GM12878 (cell line): ENCODE measurements at regions not wholly inside any gene's neighbourhood (a gene's known extent, or its start where the extent isn't known, plus 50 kb on each side); places are given as distances from the start of the nearest gene placed in this dataset.

Experiments
- ATAC-seq: fragments of 200-7000 bp; cut with Tn5 transposase; 3 replicates; pipeline ENCODE4 v1.9.1; 2020; ENCODE audit warnings: mild to moderate bottlenecking, moderate library complexity
- BruUV-seq: library from RNA; stranded (reverse); fragments of 400-500 nt; replicated peaks from 2 replicates; lab custom pipeline; 2021; lab: Mats Ljungman, UMichigan
- CTCF ChIA-PET: fragments of 300-600 bp; sonication (Branson Sonifier 250); formaldehyde crosslinking; extraction: SDS; loops from one replicate; lab custom pipeline; 2021; ENCODE audit warnings: inconsistent platforms; lab: Yijun Ruan, JAX
- POLR2A ChIA-PET: fragments of 350-600 bp; formaldehyde crosslinking; extraction: SDS; loops from one replicate; lab custom pipeline; 2021; ENCODE audit warnings: inconsistent platforms; lab: Charles Lee
- RAD21 ChIA-PET: fragments of 300-600 bp; sonication (Branson Sonifier 250); formaldehyde crosslinking; loops from one replicate; lab custom pipeline; 2023; ENCODE audit warnings: antibody characterized with exemption; ENCODE audit not compliant: unreplicated experiment; lab: Charles Lee
- SMC1A ChIA-PET: fragments of 300-600 bp; sonication (Branson Sonifier 250); formaldehyde crosslinking; loops from one replicate; lab custom pipeline; 2023; ENCODE audit not compliant: unreplicated experiment, uncharacterized antibody; lab: Charles Lee
- DNase-seq: peaks from one replicate; pipeline ENCODE4 v3.0.0-alpha.2; 2011; ENCODE audit warnings: low read depth, low spot score
- FAIRE-seq: peaks from 3 replicates; lab custom pipeline; 2011; peaks lifted over from hg19 to GRCh38; lab: Jason Lieb, UNC
- H2AFZ ChIP-seq: 2 replicates; pipeline ENCODE4 v1.6.0; 2011; ENCODE audit warnings: low read depth, low read length, control low read depth; ENCODE audit not compliant: control insufficient read depth
- H3K27ac ChIP-seq: 2 replicates; pipeline ENCODE4 v1.5.1; 2011; ENCODE audit warnings: control low read depth; ENCODE audit not compliant: control insufficient read depth, insufficient read depth
- H3K27me3 ChIP-seq, 2 experiments: replicated peaks in 1 of 2; 2 replicates each; pipeline versions ENCODE4 v1.6.0 to v1.6.1; 2011; ENCODE audit warnings: low read length in 1 of 2; ENCODE audit not compliant: control insufficient read depth in 2 of 2, insufficient read depth in 2 of 2
- H3K36me3 ChIP-seq, 2 experiments: 2 replicates each; pipeline ENCODE4 v1.5.1; 2011; ENCODE audit warnings: low read length in 1 of 2; ENCODE audit not compliant: control insufficient read depth in 2 of 2, insufficient read depth in 2 of 2
- H3K4me1 ChIP-seq: 2 replicates; pipeline ENCODE4 v1.6.1; 2011; ENCODE audit warnings: mild to moderate bottlenecking, low read length, moderate library complexity, mixed read lengths; ENCODE audit not compliant: control insufficient read depth, insufficient read depth
- H3K4me2 ChIP-seq: 2 replicates; pipeline ENCODE4 v1.6.0; 2011; ENCODE audit warnings: control low read depth; ENCODE audit not compliant: control insufficient read depth, insufficient read depth
- H3K4me3 ChIP-seq: fragments of 200-600 bp; sonication (generic); 2 replicates; pipeline ENCODE4 v1.5.1; 2016
- H3K79me2 ChIP-seq: 2 replicates; pipeline ENCODE4 v1.6.0; 2011; ENCODE audit warnings: low read length; ENCODE audit not compliant: control insufficient read depth, insufficient read depth
- H3K9ac ChIP-seq: 2 replicates; pipeline ENCODE4 v1.8.0; 2011; ENCODE audit warnings: low read length, control low read depth, mixed read lengths; ENCODE audit not compliant: control insufficient read depth, insufficient read depth
- H3K9me3 ChIP-seq: replicated peaks from 3 replicates; pipeline ENCODE4 v1.5.1; 2011; ENCODE audit warnings: mild to moderate bottlenecking, low read length; ENCODE audit not compliant: control insufficient read depth, insufficient read depth
- H4K20me1 ChIP-seq: 2 replicates; pipeline ENCODE4 v1.6.0; 2011; ENCODE audit not compliant: control insufficient read depth, insufficient read depth
- E2F8 ChIP-seq: fragments of 450-650 bp; IDR thresholded peaks from 2 replicates; pipeline ENCODE4 v1.6.1; 2018; ENCODE audit warnings: mild to moderate bottlenecking, low read depth, moderate library complexity; ENCODE audit not compliant: partially characterized antibody
- EGR1 ChIP-seq, 2 experiments: IDR thresholded peaks; 1 replicate in 1 of 2; 2 replicates in 1 of 2; pipeline ENCODE4 v1.6.1; 2011 to 2012; ENCODE audit warnings: low read depth in 2 of 2, low read length in 2 of 2, borderline replicate concordance in 1 of 2, mild to moderate bottlenecking in 1 of 2, moderate library complexity in 1 of 2
- IRF4 ChIP-seq: IDR thresholded peaks from 2 replicates; pipeline ENCODE4 v1.6.1; 2011; ENCODE audit warnings: low read depth, low read length
- MTA2 ChIP-seq: fragments of 450-650 bp; IDR thresholded peaks from 2 replicates; pipeline ENCODE4 v1.6.1; 2016; ENCODE audit warnings: low read depth, mild to moderate bottlenecking, moderate library complexity
- NFIC ChIP-seq: IDR thresholded peaks from 2 replicates; pipeline ENCODE4 v1.6.1; 2012; ENCODE audit warnings: low read depth, mild to moderate bottlenecking, inconsistent platforms, low read length, moderate library complexity
- STAT1 ChIP-seq: fragments of 450-650 bp; conservative IDR thresholded peaks from 2 replicates; pipeline ENCODE4 v1.6.1; 2014; ENCODE audit warnings: antibody characterized with exemption, mild to moderate bottlenecking
- TARDBP ChIP-seq: IDR thresholded peaks from 2 replicates; pipeline ENCODE4 v1.6.1; 2016; ENCODE audit warnings: borderline replicate concordance
- whole genome bisulfite sequencing: methylation state at CpG from one replicate; pipeline ENCODE4 v1.1.6; 2016; ENCODE audit warnings: low lambda C conversion rate; ENCODE audit not compliant: insufficient replicate concordance, insufficient coverage; ENCODE audit errors: missing lambda C conversion rate; 5-methylcytosine and 5-hydroxymethylcytosine counted together
- in situ Hi-C: fragments of 300-500 bp; cut with MboI; formaldehyde crosslinking; loops from 9 replicates; pipeline ENCODE4 v1.14.3; 2018; ENCODE audit warnings: mixed read lengths
- intact Hi-C: fragments of 100-400 bp; cut with micrococcal nuclease; formaldehyde crosslinking; loops from one replicate; pipeline ENCODE4 v1.14.2; 2022; ENCODE audit not compliant: unreplicated experiment

- WGBS, result 38% methylated on average over 4 of the region's 4 CpGs
- TF ChIP-seq STAT1, result no peak
- no peak for TF ChIP-seq MTA2
- no peak for TF ChIP-seq E2F8
- TF ChIP-seq EGR1 (IDR thresholded peaks at IDR 0.05; ENCODE audit: borderline replicate concordance in 1 of 2, low read depth in 2 of 2, low read length in 2 of 2), result no peak
- TF ChIP-seq IRF4, result no peak
- TF ChIP-seq TARDBP, result no peak
- TF ChIP-seq NFIC, result no peak
- ChIA-PET SMC1A (no interaction called here), RAD21 (no interaction called here), CTCF (interaction anchor here (1.0 kb wide), 1 partner anchor 33 kb away, joined by 3 read pairs; no protein-coding TSS in a partner anchor), POLR2A (no interaction called here)
- FAIRE-seq (no peak), ATAC-seq (no peak), DNase-seq (no peak)
- no peaks in the 10 kb centered on the region for H3K27me3 ChIP-seq
- no peak overlapping the region for H3K9ac ChIP-seq
- in situ Hi-C loops (no loop called here), intact Hi-C loops (no loop called here)
- no TSS peak for BruUV-seq
- H3K4me2 ChIP-seq, result no peak overlapping the region
- H3K9me3 ChIP-seq, result no peaks in the 10 kb centered on the region
- no peaks in the 10 kb centered on the region for H4K20me1 ChIP-seq
- no peak overlapping the region for H2AFZ ChIP-seq
- H3K4me1 ChIP-seq, result no peaks in the 10 kb centered on the region
- no peaks in the 10 kb centered on the region for H3K36me3 ChIP-seq
- no peak overlapping the region for H3K27ac ChIP-seq
- no peak overlapping the region for H3K4me3 ChIP-seq
- H3K79me2 ChIP-seq, result no peaks in the 10 kb centered on the region
Observed at GRCh38 chr15:96766366-96766765, 435.9 kb downstream of the NR2F2 start.
